SW480 (cell line): ENCODE measurements at regions not wholly inside any gene's neighbourhood (a gene's known extent, or its start where the extent isn't known, plus 50 kb on each side); places are given as distances from the start of the nearest gene placed in this dataset.
"Not testable (repeated sequence)": the region's sequence is repeated elsewhere in the genome, so short reads cannot be mapped to it uniquely, and the experiment has no call there.

Source experiments
- DNase-seq: peaks from one replicate; pipeline ENCODE4 v3.0.0-alpha.2; 2016; ENCODE audit warnings: low spot score

GRCh38 chr13:52929846-52930245 is 81.4 kb upstream of the PCDH8 start:
- DNase-seq = no peak

- DNase-seq = no peak
These were observed 78.5 kb upstream of the PCDH8 start for GRCh38 chr13:52926971-52927370.

GRCh38 chr13:52925775-52926285 is 77.4 kb upstream of the PCDH8 start:
- DNase-seq = no peak

- DNase-seq = no peak
These were observed 76.8 kb upstream of the PCDH8 start for GRCh38 chr13:52925251-52925650.

- no peak for DNase-seq
These were observed 76.1 kb upstream of the PCDH8 start for GRCh38 chr13:52924289-52925148.

DNA sequence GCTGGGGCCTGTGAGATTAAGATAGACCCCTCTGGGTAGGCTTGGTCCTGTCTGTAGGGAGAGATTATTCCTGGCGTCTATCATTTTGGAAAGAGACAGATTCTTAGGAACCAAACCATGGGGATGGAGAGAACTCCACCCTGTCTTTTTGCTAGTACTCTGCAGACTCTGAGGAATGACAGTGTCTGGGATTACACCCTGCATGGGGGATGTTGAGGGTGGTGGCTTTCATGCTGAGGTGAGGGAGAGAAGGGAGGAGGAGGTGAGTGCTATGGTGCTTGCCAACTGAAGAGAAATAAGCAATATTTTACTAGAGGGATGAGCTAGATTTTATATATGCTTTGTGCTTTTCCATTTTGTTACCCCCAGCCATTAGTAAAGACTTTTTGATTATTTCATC is 74.5 kb upstream of the PCDH8 start:
- DNase-seq = no peak

DNA sequence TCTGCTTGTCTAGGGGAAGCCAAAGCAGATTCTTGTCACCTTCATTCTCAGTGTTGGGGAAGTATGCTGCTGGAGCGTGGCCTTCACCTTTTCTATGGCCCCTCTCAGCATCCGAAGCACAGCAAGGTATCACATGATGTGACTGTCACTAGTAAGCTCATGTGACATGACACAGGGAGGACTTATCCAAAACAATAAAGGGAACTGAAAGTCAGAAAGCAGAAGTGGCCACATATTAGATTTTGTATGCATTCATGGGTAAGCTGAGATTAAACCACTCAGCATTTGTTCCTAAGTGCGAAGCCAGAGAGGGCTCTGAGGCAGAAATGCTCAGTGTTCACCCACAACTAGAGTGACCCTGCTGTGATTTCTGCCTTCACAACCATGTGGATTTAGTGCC is 72.8 kb upstream of the PCDH8 start:
- no peak for DNase-seq

DNA sequence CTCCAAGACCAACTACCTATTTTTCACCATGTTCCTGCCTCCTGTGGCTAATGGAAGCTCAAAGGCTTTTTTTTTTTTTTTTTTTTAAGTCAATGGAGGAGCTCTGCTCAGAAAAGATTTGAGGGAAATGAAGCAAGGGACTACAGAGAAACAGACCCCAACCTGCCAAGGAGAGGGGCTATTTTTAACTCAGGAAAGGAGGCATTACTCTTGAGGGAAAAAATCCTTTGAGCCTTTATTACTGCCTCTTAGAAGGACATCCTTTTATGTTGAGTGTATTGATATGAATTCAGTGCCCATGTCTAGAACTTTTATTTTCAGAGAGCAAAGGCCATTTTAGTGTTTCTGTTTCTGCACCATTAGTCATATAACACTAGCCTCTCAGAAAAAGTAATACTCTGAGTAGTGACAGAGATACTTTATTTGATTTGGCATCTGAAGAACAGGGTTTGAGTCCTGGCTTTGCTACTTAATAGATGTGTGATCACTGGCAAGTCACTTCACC is 68.1 kb upstream of the PCDH8 start:
- no peak for DNase-seq

- no peak for DNase-seq
These were observed 62.9 kb upstream of the PCDH8 start for GRCh38 chr13:52911340-52911739.

DNA sequence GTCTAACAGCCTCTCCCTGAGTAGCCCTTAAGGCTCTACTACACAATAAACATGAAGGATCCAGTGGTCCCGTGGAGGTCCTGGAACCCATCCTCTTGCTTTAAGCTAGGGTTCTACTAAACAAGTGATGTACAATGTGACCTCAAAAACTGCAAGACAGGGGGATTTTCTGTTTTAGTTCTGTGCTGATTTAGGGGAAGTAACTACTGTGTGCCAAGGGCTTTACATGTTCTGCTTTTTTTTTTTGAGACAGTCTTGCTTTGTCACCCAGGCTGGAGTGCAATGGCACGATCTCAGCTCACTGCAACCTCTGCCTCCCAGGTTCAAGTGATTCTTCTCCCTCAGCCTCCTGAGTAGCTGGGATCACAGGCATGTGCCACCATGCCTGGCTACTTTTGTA is 61.9 kb upstream of the PCDH8 start:
- DNase-seq = not testable (repeated sequence)

DNA sequence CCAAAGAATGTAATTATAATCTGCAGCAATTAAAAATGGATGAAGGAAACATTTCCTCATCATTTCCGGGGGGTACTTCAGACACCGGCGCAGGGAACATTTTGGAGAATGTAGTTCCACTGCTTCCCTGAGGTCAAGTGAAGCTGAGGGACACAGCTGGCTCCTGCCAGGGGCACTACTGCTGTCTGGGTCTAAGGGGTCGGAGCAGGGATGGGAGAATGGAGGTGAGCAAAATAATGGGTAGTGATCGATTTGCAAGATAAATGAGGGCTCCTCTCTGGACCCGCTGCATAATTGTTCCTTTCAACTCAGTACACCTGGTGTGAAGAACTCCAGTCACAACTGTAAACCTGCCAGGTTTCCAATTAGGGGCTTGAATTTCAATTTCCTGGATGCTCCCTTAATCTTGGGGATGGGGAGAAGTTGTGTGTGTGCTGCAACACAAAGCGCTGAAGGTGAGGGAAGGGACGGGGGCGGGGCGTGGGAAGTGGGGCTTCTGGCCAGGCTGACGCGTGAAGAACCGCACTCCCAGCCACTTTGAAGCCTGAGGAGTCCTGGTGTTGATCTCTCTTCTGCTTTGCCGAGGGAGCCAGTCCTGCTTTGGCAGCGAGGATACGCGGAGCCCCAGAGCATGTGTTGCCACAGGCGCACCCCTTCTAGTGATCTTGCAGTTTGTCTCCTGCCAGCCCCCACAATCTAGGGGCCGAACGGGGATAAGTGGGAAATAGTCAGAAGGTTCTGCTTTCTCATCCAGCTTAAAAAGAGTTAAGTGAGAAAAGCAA is 57.9 kb upstream of the PCDH8 start:
- DNase-seq = no peak

DNA sequence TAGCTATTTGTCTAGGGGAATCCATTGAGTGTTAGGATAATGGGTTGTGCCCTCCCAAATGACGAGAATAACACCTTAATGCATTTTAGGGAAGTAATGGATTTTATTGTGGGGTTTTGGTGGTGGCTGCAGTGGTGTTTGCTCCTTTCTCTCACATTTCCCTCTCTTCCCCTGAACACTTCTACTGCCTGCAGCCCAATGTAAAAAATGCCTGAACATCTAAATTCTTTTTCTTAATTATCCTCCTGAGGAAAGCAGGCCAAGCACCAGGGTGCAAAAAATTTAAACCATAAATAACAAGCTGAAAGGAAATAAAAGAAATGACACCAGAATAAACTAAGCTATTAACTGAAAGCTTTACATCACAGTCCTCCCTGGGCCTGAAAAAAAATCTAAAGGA is 57.3 kb upstream of the PCDH8 start:
- DNase-seq = no peak

DNA sequence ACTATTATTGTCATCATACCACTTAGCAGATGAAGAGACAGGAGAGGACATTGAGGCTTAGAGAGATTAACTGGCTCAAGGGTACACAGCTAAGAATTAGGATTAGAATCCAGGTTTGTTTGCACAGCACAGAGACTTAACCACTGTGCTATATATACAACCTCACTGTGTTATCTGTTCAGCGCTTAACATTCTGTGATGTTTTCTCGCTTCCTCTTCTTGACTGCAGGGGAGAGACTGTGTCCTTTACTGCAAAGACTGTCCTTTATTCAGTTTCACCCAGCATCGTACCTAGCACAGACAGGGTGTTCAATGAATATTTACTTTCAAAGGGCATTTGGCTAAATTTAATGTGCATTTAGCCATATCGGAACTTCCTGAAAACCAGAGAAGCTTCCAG is 54.9 kb upstream of the PCDH8 start:
- DNase-seq = no peak

- DNase-seq = no peak
These were observed 50.8 kb upstream of the PCDH8 start for GRCh38 chr13:52899206-52899605.
